Upper lobe of left lung (tissue), 4 donors: ENCODE measurements at regions not wholly inside any gene's neighbourhood (a gene's known extent, or its start where the extent isn't known, plus 50 kb on each side); places are given as distances from the start of the nearest gene placed in this dataset.

Source experiments
- EP300 ChIP-seq, 4 donors: sonication (generic); formaldehyde crosslinking; IDR thresholded peaks; one replicate each; pipeline ENCODE4 v1.5.1; 2017; ENCODE audit warnings: antibody characterized with exemption in 4 of 4, control low read depth in 2 of 4
- POLR2A ChIP-seq, 4 donors: fragments of 450-650 bp; IDR thresholded peaks; one replicate each; pipeline ENCODE4 v1.5.1; 2016 to 2017; ENCODE audit warnings: antibody characterized with exemption in 4 of 4, mild to moderate bottlenecking in 2 of 4
- POLR2AphosphoS5 ChIP-seq, 2 donors: sonication (generic); formaldehyde crosslinking; IDR thresholded peaks; one replicate each; pipeline ENCODE4 v1.5.1; 2017; ENCODE audit warnings: antibody characterized with exemption in 2 of 2
- TF ChIP-seq, protein P1 (sequence below), 6 experiments: fragments of 450-650 bp in 4 of 6; fragments of 200-600 bp in 2 of 6; sonication (generic) in 2 of 6; IDR thresholded peaks; one replicate each; pipeline ENCODE4 v1.5.1; 2016 to 2019; ENCODE audit warnings: antibody characterized with exemption in 6 of 6

DNA sequence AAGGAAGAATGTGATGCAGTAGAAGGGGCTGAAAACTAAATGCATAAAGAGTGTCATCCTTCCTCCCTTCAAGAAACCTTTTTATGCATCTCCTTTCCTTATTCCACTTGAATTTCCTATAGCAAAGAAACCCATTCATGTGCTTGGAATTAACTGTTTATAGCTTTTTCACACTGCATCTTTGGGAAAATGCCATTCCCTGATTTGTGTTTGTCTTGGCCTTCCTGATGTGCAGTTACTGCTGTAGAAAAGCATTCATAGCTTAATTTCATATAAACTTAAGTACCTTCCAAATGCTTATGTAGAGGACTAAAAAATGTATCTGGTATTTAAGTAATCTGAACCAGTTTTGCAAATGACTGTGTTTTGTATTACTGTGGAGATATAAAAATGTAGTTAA, 61.8 kb downstream of the SDR9C7 start:
- TF ChIP-seq, protein P1, sequence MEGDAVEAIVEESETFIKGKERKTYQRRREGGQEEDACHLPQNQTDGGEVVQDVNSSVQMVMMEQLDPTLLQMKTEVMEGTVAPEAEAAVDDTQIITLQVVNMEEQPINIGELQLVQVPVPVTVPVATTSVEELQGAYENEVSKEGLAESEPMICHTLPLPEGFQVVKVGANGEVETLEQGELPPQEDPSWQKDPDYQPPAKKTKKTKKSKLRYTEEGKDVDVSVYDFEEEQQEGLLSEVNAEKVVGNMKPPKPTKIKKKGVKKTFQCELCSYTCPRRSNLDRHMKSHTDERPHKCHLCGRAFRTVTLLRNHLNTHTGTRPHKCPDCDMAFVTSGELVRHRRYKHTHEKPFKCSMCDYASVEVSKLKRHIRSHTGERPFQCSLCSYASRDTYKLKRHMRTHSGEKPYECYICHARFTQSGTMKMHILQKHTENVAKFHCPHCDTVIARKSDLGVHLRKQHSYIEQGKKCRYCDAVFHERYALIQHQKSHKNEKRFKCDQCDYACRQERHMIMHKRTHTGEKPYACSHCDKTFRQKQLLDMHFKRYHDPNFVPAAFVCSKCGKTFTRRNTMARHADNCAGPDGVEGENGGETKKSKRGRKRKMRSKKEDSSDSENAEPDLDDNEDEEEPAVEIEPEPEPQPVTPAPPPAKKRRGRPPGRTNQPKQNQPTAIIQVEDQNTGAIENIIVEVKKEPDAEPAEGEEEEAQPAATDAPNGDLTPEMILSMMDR (IDR thresholded peaks at IDR 0.05) = no peak
- TF ChIP-seq POLR2A (IDR thresholded peaks at IDR 0.05) = no peak
- TF ChIP-seq EP300 (IDR thresholded peaks at IDR 0.05) = no peak
- no peak for TF ChIP-seq POLR2AphosphoS5 (IDR thresholded peaks at IDR 0.05)
